COLO668 (cell line): ENCODE measurements at regions not wholly inside any gene's neighbourhood (a gene's known extent, or its start where the extent isn't known, plus 50 kb on each side); places are given as distances from the start of the nearest gene placed in this dataset.
A peak's percentile ranks its signal among the peaks of the same experiment; 100 is the strongest.
"Not testable (repeated sequence)": the region's sequence is repeated elsewhere in the genome, so short reads cannot be mapped to it uniquely, and the experiment has no call there.

Experiments
- DNase-seq: peaks from one replicate; lab custom pipeline; 2025; ENCODE audit not compliant: unreplicated experiment; lab: John Stamatoyannopoulos, UW

DNA sequence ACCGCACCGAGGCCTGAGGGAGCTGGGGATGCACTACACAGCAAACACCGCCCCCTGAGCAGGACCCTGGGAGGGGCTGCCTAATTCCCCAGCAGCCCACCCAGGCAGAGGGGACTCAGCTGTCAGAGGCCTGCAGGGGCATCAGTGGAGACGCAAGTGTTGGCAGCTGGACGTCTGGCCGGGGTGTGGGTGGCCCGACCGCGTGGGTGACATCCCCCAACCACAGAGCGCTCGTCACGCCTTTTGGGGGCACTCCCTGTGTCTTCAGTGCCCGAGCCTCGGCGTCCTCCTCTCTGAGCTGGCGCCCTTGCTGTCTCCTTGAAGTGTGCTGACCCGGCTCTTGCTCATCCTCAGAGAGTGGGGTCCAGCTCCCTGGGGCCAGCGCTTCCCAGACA lies 150.2 kb downstream of the BRD1 start:
- no peak for DNase-seq

DNA sequence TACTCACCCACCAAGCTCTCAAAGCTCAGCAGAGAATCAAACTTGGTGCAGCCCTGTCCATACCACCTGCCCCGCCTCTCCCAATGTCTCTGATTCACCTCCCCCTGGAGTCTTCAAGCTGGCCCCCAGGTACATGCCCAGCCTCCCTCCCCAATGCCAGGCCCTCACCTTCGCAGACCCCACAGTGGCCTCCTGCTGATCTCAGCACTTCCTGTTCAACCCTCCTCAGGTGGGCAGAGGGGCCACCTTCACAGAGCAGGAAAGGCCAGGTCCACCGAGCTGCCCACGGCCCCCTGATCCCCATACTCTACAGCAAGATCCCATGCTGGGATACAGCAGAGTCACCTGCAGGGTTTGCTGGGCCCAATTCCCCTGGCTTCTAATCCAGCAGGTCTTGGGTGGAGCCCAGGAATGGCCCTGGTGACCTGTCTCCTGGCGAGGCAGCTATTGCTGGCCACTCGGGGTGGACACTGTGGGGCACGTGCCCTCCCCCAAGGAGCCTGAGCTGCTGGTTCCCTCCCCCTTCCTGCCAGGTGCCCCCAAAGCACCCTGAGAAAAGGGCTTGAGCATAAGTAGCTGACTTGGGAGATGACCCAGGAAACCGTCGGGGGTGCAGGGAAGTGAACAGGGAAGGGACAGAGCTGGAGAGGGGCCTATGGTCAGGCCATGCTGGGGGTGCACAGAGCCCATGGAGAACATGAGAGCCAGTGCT lies 150.7 kb downstream of the BRD1 start:
- no peak for DNase-seq

DNA sequence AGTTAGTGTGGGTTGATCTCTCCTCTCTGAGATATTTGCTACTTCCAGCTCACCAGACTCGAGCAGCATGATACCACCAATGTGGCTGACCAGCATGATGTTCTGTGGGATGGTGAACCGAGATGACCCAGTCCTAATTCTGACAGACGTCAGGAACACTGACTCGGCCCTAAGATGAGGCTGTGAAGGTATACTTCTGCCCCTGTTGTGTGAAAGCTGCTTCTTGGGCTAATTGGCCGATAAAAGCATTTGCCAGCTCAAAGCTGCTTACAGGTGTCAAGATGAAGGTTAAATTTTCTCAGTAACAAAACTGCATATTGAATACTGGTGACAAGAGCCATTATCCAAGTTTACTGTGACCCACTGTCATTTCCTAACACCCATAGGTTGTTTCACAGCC lies 151.4 kb downstream of the BRD1 start:
- DNase-seq, result no peak

DNA sequence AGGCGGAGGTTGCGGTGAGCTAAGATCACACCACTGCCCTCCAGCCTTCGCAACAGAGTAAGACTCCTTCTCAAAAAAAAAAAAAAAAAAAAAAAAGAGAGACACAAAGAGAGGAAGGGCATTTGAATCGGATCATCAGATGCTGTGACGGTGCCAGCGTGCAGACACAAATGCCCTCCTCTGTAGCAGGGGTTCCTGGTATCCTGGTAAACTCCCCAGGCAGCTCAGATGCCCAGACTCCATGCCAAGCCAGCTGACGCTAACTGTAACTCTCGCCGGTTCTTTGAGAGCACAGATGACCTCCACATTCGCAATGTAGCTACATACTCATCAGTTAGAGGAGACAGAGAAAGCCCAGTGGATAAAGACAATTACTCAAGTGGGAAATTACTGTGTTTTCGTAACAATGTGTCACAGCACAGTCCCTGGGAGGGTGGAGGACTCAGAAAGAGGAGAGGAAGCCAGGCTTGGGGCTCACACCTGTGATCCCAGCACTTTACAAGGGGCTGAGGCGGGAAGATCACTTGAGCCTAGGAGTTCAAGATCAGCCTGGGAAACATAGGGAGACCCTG lies 153.1 kb downstream of the BRD1 start:
- DNase-seq, result no peak

DNA sequence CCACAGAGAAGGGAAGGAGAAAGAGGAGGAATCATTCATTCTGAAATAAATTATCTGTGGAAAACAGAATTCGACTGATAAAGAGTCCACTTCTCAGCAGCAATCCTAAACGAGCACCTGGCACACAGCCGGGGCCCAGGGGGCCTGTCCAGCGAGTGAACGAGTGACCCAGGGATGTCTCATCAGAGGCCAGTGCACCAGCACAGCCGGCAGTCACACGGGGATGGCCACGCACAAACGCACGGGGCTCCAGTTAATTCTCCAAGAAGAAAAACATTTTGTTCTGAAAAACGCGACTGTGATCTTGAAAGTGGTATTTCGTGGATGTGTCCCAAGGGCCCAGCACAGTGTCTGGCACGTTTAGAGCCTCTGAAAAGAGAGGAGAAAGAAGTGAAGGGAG lies 154.6 kb downstream of the BRD1 start:
- DNase-seq, result no peak

DNA sequence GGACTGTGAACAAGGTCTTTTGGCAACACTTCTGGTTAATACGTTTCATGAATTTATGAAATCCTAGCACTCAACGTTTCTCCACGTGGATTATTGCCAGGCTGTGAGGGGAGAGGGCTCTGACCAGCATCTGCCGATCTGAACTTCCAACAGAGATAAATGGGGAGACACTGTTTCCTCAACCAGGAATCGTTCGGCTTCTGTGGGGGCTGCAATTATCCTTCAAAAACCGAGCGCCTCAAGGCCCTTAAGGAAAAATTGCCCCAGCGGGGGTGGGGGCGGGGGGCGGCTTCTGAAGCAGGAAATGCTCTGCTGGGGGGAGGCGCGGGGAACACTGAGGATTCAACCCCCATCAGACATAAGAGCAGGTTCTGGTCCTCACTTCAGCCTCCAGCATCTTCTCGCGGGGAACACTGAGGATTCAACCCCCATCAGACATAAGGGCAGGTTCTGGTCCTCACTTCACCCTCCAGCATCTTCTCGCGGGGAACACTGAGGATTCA lies 155.6 kb downstream of the BRD1 start:
- DNase-seq, result no peak

DNA sequence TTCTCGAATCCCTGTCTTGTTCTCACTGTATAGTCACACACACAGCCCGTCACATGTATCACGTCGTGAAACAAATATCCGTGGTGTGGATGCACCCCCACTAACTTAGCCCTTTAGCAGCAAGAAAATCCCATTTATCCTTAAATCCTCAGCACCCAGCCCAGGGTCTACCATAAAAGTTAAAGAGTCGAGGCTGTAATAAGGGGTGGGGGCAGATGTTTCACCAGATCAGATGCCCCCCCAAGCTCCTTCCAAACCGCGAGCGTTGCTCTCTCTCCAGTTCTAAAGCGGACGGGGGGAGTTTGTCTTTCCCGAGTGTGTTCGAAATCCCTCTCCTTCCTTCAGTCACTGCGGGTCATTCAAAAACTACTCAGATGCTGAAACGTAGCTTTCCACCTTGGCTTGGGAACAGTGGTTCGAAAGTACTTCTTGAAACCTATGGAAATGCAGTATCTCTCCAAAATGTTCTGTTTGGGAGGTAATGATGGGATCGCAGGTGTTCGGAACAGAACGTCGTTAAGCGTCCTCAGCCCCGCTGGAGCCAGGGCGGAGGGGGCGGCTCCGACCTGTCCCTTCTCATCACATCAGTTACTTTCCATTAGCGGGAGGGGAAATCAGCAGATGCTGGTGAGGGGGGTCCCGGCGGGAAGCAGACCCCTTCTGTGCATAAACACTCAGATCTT lies 156.2 kb downstream of the BRD1 start:
- no peak for DNase-seq

DNA sequence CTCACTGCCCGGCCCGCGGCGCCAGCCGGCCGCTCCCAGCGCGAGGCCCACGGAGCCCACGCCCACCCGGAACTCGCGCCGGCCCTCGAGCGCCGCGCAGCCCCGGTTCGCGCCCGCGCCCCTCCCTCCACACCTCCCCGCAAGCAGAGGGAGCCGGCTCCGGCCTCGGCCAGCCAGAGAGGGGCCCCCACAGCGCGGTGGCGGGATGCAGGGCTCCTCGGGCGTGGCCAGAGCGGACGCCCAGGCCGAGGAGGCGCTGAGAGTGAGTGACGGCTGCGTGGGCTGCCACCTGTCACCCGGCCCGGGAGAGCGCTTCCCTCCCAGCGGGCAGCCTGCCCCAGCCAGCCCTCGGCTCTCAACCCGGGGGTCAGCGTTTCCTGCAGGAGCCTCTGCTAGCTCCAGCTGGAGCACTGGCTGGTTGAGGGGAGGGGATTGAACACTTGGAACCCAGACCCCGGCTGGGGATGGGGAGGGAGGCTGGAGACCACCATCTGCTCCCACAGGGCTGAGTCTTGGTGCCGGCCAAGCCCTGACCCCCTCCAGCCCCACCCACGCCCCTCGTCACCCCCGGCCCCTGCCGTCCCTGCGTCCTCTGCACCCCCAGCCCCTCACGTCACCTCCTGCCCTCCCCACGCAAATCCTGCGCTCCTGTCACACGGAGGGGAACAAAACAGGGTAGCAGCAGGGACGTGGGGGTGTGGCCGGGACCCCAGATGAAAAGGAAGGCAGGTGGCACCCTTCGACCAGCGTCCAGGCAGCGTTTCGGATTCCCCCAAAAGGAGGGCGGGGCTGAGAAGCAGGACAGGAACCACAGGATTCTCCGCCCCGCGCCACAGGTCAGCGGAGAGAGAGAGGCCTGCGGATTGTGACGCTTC lies 157.0 kb downstream of the BRD1 start:
- DNase-seq, result no peak

DNA sequence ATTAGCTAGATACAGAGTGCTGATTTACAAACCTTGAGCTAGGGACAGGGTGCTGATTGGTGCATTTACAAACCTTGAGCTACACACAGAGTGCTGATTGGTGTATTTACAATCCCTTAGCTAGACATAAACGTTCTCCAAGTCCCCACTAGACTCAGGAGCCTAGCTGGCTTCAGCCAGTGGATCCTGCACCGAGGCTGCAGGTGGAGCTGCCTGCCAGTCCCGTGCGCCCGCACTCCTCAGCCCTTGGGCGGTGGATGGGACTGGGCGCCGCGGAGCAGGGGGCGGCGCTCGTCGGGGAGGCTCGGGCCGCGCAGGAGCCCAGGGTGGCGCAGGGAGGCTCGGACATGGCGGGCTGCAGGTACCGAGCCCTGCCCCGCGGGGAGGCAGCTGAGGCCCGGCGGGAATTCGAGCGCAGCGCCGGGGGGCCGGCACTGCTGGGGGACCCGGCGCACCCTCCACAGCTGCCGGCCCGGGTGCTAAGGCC lies 157.7 kb downstream of the BRD1 start:
- DNase-seq, result not testable (repeated sequence)

DNA sequence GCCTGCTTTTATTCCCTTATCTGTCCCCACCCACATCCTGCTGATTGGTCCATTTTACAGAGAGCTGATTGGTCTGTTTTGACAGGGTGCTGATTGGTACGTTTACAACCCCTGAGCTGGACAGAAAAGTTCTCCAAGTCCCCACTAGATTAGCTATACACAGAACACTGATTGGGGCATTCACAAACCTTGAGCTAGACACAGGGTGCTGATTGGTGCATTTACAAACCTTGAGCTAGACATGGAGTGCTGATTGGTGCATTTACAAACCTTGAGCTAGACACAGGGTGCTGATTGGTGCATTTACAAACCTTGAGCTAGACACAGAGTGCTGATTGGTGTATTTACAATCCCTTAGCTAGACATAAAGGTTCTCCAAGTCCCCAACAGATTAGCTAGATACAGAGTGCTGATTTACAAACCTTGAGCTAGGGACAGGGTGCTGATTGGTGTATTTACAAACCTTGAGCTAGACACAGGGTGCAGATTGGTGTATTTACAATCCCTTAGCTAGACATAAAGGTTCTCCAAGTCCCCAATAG lies 158.2 kb downstream of the BRD1 start:
- DNase-seq, result not testable (repeated sequence)

DNA sequence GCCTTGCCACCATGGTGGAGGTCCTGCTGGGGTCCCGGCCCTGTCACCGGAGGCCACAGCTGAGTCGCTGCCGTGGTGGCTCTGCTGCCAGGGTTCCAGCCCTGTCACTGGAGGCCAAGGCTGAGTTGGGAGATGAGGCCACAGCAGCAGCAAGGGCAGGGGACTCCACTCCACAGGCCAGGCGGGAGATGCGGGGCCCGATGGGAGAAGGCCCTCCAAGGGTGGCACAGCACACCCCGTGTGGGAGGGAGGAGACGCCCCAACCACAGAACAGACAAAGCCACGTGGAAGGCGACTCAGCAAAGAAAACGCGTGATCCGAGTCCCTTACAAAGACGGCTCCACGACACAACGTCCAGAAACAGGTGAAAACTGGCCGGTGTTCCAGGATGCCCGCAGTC lies 159.3 kb downstream of the BRD1 start:
- DNase-seq, result no peak

DNA sequence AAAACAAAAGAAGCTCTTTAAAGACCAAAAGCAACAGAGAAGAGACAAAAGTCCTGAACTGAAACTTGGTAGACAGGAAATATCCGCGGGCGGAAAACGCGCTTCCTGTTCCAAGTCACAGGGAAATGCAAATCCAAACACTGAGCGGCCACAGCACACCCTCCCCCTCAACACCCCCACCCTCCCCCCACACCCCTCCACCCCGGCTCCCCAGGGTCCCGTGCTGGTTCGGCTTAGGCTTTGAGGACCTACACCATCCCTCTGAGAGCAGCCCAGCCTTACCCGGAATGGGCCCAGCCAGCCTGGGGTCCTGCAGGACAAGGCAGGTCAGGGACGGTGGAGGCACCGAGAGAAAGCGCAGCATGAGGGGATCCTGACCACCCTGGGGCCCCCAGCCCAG lies 160.4 kb downstream of the BRD1 start:
- DNase-seq, result no peak

DNA sequence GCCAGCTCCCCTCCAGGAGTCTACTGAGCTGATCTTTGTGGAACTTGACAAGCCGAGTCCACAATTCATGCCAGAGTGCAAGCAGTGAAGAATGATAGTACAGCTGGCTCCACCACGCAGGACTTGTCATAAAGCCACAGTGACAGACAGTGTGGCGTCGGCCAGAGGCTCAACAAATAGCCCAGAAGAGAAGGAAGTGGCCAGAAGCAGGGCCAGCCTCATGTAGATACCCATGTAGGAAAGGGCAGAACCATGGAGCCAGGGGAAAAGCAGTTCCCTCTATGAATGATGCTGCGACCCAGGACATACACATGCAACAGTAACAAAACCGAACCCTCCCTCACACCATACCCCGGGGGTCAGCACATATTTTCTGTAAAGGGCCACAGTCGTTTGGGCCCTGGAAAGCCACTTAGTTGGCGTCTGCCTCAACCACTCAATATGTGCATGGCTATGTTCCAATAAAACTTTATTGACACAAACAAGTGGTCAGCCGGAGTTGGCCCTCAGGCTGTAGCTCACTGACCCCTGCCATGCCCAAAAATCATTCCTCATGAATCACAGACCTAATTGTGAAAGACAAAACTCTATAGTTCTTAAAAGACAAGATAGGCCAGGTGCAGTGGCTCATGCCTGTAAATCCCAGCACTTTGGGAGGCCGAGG lies 161.4 kb downstream of the BRD1 start:
- DNase-seq, result no peak

DNA sequence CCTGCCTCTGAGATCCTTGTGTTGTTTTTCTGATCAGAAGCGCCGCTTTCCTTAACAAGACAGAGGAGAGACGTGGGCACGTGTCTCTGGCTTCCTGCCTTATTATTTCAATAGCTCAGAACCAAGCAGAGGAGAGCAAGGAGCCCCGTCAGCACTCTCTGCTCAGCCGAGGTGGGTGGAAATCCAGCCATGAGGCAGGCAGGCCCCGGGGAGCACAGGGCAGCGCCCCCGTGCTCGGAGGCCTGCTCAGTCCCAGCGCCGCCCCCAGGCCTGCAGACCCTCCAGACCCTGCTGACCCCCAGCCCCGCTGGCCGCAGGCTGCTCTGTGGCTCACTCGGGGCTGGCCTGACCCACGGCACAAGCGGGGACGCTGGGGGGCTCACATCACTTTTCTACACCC lies 162.8 kb downstream of the BRD1 start:
- no peak for DNase-seq

DNA sequence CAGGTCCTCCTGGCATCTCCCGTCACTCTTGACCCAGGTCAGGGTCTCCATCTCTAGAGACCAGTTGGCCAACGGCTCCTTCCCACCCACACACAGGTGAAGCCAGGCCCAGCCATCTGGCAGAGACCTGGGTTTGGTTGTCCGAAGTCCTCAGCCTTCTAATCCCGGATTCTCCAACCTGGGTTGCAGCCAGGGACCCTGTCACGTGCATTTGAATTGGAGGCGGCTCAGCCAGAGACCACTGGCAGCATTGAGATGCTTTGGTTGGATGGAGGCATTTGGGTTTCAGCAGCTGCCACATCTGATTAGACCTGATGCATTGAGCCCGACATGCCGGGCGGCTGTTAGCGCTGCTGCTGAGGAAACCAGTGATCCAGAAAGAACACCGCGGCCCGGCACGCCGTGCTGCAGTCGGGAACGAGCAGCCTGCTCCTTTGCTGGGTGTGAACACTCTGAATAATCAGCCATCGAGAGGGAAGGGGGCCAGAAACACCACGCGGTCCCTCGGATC lies 163.2 kb downstream of the BRD1 start:
- no peak for DNase-seq

DNA sequence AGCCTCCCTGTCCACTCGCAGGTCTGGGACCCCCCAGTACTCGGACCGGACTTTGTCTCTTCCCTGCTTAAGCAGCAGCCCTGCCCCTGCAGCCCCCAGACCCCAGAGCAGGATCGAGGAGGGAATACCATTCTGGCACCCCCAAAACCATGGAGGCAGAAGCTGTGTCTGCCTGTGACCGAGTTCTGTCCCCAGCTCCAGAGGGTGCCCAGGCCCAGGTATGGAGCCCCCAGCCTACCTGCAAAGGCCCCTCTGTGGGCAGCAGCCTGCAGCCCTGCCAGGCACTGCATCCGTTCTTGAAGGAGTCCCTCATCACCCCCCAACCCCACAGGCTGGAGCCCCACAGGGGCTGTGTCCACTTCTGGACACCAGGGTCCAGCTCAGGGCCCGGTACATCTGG lies 163.8 kb downstream of the BRD1 start:
- DNase-seq, result no peak

DNA sequence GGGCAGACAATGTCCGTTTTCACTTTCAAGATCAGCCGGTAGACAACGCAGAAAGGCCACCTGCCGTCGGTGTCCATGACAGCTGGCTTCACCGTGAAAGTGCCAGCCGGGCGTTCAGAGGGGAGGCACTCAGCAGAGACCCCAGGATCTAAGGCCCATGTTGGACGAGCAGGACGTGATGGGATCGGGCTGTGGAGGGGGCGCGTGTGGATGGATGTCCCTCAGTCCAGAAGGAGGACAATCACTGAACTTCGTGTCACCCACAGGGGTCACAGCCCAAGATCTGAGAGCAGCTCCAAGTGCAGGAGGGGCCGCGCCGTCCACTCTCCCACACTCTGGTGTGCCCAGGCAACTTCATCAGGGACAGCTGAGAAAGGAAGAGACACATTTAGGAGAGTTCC lies 164.4 kb downstream of the BRD1 start:
- no peak for DNase-seq

DNA sequence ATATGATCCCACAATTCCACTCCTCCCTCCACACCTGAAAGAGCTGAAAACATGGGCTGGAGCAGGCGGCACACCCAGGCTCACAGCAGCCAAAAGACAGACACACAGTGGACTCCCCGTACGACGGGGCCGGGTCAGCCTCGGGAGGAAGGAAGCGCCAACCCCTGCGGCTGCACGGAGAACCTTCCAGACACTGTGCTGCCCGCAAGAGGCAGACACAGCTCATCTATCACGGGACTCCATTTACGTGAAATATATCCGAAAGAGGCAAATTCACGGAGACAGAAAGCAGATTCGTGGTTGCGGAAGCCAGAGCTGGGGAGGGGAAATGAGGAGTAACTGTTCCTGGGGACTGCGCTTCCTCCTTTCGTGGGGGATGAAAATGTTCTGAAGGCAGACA lies 165.0 kb downstream of the BRD1 start:
- no peak for DNase-seq

DNA sequence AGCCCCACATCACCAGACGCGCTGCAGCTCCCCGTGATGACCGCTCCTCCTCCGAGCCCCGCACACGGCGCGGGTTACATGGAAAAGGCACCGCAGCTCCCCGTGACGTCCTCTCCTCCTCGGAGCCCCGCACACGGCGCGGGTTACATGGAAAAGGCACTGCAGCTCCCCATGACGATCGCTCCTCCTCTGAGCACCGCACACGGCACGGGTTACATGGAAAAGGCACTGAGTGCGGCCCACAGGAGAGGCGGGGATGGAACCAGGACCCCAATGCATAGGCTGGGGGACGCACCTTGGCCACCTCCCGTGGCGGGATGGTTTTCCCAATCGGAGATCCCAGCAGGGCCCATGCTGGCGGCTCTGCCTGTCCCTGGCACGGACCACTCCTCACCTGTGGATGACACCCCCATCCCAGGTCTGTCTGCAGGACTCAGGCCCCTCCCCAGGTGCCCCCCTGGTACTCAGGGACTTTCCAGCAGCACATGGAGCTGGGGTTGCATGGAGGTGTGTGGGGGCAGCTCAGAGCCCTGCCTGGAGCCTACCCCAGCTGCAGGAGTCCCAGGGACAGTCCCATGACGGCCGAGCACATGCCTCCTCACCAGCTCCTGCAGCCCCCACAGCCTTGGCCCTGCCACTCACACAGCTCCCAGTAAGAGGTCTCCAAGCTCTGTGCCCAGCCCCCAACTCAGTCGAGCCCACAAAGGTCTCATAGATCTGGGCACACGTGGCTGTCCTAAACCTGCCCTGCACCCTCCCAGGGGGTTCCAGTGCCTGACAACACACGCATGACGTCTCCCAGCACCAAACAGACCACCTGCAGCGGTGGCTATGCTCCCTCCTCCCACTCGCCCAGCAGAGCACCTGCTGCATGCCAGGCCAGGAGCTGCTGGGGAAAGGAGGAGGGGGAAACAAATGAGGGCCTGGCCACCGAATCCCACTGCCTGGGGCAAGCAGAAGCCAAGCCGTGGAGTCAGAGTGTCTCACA lies 166.6 kb downstream of the BRD1 start:
- peak; percentile 28 for DNase-seq
